HEK293T (cell line): ENCODE measurements at regions not wholly inside any gene's neighbourhood (a gene's known extent, or its start where the extent isn't known, plus 50 kb on each side); places are given as distances from the start of the nearest gene placed in this dataset.

Source experiments
- ARNT ChIP-seq: fragments of 450-650 bp; IDR thresholded peaks from 2 replicates; pipeline ENCODE4 v1.6.1; 2017; ENCODE audit warnings: mild to moderate bottlenecking
- BHLHE40 ChIP-seq: fragments of 450-650 bp; IDR thresholded peaks from 2 replicates; pipeline ENCODE4 v1.6.1; 2016; ENCODE audit warnings: mild to moderate bottlenecking, moderate library complexity, borderline replicate concordance
- CTBP1 ChIP-seq: fragments of 450-650 bp; IDR thresholded peaks from 2 replicates; pipeline ENCODE4 v1.6.1; 2016; ENCODE audit warnings: borderline replicate concordance
- ELF4 ChIP-seq: fragments of 450-650 bp; IDR thresholded peaks from 2 replicates; pipeline ENCODE4 v1.6.1; 2017; ENCODE audit warnings: antibody characterized with exemption
- FOXA1 ChIP-seq: fragments of 450-650 bp; IDR thresholded peaks from 2 replicates; pipeline ENCODE4 v1.6.1; 2016; ENCODE audit warnings: mild to moderate bottlenecking
- FOXM1 ChIP-seq: fragments of 450-650 bp; IDR thresholded peaks from 2 replicates; pipeline ENCODE4 v1.6.1; 2017; ENCODE audit warnings: mild to moderate bottlenecking, borderline replicate concordance
- HDGF ChIP-seq: fragments of 450-650 bp; IDR thresholded peaks from 2 replicates; pipeline ENCODE4 v1.6.1; 2017; ENCODE audit warnings: antibody characterized with exemption, borderline replicate concordance
- L3MBTL2 ChIP-seq: fragments of 450-650 bp; conservative IDR thresholded peaks from 2 replicates; pipeline ENCODE4 v1.6.1; 2016; ENCODE audit warnings: mild to moderate bottlenecking
- NFRKB ChIP-seq: fragments of 450-650 bp; IDR thresholded peaks from 2 replicates; pipeline ENCODE4 v1.6.1; 2016; ENCODE audit warnings: mild to moderate bottlenecking, moderate library complexity
- PKNOX1 ChIP-seq: fragments of 450-650 bp; IDR thresholded peaks from 2 replicates; pipeline ENCODE4 v1.6.1; 2016
- SP1 ChIP-seq: fragments of 450-650 bp; IDR thresholded peaks from 2 replicates; pipeline ENCODE4 v1.6.1; 2017
- SUZ12 ChIP-seq: fragments of 450-650 bp; IDR thresholded peaks from 2 replicates; pipeline ENCODE4 v1.6.1; 2016; ENCODE audit warnings: mild to moderate bottlenecking
- TARDBP ChIP-seq: fragments of 450-650 bp; IDR thresholded peaks from 2 replicates; pipeline ENCODE4 v1.6.1; 2016
- ZNF384 ChIP-seq: fragments of 450-650 bp; IDR thresholded peaks from 2 replicates; pipeline ENCODE4 v1.6.1; 2016

DNA sequence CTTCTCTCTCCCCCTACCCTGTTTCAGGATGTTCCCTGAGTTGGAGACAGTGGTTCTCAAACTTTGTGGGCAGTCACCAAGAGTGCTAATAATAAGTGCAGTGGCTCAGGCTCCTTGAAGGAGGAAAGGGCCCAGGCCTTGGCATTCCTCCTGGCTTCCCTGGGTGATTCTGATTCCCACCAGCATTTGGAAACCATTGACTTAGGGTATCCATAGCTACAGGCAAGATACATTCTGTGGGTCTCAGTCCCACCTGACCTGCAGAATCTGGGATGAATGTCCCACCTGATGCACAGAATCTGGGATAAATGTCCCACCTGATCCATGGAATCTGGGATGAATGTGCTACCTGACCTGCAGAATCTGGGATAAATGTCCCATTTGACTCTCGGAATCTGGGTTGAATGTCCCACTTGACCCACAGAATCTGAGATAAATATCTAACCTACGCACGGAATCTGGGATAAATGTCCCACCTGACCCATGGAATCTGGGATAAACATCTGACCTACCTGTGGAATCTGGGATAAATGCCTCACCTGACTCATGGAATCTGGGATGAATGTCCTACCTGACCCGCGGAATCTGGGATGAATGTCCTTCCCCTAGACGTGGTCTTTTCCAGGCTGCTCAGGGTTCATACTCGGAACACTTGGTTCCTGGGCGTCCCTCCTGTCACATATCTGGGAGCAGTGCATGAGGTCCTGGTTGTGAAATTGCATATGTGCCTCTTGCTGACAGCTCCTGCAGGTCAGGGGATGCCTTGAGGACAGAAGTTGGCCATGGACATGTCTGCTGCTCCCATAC is 136.7 kb upstream of the HS3ST2 start:
- TF ChIP-seq SP1 (no peak), ELF4 (no peak), TARDBP (no peak), SUZ12 (no peak), BHLHE40 (no peak), NFRKB (no peak), FOXM1 (no peak), L3MBTL2 (no peak), ARNT (no peak), FOXA1 (no peak), ZNF384 (no peak), PKNOX1 (no peak), CTBP1 (no peak), HDGF (no peak)
